GM21381 (cell line): ENCODE measurements at regions not wholly inside any gene's neighbourhood (a gene's known extent, or its start where the extent isn't known, plus 50 kb on each side); places are given as distances from the start of the nearest gene placed in this dataset.
"Not testable (repeated sequence)": the region's sequence is repeated elsewhere in the genome, so short reads cannot be mapped to it uniquely, and the experiment has no call there.

Source experiments
- ATAC-seq: cut with Tn5 transposase; IDR thresholded peaks from one replicate; pipeline ENCODE4 v1.9.1; 2021; ENCODE audit warnings: mild to moderate bottlenecking, moderate library complexity; ENCODE audit not compliant: unreplicated experiment

DNA sequence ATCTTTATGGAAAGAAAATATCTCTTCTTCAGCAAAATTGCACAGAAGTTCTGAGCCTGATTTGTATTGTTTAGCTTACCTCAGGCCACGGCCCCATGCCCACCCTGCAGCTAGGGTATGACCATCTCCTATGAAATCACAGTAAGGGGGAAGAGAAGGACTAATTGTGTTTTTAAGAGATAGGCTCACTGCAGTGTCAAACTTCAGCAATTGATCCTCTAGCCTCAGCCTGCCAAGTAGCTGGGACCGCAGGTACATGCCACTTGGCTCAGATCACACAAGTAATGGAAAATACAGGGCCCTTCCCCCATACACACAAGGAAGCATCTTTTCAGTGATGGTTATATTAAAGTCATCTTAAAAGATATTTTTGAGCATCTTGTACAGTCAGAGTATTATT lies 60.0 kb downstream of the DMAC1 start:
- no peak for ATAC-seq

DNA sequence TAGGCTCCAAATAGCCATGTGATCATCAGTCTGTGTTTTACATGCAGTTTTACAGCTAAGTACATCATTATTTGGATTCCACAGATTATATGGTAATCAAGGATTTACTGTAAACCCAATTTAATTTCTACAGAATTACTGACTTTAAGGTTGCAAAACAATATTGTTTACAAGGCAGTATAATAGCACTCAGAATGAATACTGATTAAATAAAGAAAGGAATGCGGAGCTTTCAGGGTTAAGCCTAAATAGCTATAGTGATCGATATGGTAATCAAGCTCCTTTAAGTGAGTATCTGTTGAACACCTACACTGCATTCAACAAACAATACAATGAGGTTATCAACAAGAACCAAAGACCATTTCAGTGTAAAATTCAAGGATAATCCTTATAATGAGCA lies 64.3 kb downstream of the DMAC1 start:
- ATAC-seq, result no peak

DNA sequence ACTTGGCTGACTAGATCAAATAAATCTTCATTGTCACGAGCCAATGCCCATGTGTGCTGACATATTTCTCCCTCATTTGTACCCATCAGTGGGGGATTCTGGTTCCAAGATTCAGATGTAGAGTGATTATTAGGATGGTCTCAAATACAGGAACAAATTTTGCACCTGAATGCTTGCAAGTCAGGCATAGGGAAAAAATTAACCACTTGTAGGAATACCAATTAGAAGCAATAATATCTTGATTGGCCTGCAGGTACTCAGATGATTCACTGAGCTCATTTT lies 69.5 kb downstream of the DMAC1 start:
- ATAC-seq, result no peak

DNA sequence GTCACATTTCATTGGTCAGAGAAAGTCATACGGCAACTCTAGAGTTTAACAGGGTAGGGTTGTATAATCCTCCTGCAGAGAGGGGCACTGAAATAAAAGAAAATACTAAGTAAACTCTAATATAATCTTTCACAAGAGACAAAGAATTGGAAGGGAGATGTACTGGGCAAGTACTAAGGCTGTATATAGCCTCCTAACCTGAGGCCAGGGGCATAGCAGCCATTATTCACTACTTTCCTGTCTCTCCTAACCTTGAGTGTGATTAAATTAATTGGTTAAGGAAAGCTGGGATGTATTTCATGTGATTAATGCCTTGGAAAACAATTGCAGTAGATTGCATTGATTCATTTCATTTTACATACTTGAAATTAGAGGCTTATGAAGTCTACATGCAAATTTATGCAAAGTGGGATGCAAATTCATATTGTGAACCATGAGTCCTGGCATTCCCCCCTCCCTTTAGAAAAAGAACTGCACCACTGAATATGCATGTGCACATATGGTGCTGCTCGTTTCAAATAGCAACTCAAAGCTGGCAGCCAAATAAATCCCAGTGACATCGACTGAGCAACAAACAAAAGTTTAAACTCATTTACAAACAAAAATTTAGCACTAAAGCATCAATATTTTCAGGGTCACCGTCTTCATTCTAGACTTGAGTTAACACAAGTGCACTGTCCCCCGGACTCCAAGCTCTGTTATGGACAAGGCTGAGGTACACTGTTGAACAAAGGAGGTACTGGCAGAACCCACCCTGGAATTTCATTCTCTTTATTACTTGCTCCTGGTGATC lies 70.0 kb downstream of the DMAC1 start:
- ATAC-seq, result no peak

DNA sequence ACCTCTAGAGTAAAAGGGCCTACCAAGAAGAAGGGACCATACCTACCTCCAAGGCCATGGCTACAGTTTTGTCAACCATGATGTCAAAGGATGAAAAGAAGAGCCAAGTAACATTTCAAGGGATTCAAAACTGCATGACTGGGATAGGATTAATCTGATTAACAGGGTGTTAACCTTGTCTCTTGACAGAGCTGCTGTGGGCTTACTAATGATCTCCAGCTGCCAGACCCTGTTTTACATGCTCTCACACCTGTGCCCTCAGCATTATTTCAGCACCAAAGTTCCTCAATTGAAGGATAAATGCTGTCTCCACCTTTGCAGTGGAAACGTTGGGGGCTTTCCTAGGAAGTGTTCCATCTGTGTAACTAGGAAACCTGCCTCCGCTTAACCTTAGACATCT lies 78.3 kb downstream of the DMAC1 start:
- no peak for ATAC-seq

DNA sequence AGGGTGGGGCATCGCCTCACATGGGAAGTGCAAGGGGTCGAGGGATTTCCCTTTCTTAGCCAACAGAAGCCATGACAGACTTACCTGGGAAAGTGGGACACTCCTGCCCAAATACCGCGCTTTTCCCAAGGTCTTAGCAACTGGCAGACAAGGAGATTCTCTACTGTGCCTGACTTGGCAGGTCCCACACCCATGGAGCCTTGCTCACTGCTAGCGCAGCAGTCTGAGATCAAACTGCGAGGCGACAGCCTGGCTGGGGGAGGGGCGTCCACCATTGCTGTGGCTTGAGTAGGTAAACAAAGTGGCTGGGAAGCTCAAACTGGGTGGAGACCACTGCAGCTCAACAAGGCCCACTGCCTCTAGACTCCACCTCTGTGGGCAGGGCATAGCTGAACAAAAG lies 86.5 kb downstream of the DMAC1 start:
- ATAC-seq, result not testable (repeated sequence)

DNA sequence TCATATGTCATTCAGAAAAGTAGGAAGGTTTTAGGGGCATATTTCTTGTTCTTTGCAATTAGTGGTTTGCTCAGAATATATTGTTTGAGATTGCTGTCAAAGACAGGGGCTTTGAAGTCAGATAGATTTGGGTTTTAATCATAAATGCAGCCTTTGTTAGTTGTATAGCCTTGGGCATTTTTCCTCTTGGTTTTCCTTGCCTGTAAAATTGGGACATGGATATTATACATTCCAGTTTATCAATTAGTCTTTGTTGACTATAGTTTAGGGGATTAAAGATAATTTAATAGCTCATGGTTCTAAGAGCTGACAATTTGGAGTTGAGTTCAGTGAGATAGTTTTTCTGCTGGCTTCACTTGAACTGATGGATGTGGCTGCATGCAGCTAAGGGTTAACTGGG lies 88.9 kb downstream of the DMAC1 start:
- ATAC-seq, result no peak

DNA sequence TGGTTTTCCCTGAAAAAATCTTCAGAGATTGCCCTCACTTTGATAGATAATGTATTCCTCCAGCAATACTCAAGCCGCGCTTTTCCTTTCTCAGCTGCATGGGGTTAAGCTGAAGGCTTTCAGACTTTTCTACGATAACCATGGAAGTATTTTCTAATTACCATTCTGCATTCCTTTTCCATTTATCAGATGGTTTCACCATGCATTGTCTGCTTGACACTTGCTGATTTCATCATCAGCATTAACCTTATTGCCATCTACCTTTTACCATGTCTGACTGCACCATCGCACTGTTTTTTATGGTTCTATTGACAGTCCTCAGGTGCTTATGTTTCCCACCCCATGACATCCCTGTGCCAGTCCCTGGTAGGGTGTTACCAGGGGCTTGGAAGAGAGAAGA lies 91.6 kb downstream of the DMAC1 start:
- no peak for ATAC-seq

DNA sequence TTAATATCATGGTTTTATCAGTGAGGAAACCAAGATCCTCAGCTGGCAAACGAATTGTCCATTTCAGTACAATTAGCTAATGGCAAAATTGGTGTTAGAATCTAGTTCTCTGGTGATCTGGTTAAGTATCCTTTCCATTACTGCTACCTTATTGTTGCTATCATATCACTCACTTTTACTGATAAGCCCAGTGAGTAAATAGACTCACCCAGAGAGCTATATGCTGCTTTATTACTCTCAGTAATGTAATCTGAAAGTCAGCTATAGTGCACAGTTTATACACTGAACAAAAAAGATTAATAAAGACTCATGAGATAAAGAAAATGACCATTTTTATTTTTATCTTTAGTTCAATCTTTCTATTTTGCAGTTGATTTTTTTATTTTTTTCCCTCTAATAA lies 95.0 kb downstream of the DMAC1 start:
- no peak for ATAC-seq

DNA sequence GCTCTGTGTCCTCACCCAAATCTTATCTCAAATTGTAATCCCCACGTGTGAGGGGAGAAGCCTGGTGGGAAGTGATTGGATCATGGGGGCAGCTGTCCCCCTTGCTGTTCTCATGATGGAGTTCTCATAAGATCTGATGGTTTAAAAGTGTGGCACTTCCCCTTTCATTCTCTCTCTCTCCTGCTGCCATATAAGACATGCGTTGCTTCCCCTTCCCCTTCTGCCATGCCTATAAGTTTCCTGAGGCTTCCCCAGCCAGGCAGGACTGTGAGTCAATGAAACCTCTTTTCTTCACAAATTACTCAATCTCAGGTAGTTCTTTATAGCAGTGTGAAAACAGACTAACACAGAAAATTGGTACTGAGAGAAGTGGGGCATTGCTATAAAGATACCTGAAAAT lies 107.7 kb downstream of the DMAC1 start:
- no peak for ATAC-seq

DNA sequence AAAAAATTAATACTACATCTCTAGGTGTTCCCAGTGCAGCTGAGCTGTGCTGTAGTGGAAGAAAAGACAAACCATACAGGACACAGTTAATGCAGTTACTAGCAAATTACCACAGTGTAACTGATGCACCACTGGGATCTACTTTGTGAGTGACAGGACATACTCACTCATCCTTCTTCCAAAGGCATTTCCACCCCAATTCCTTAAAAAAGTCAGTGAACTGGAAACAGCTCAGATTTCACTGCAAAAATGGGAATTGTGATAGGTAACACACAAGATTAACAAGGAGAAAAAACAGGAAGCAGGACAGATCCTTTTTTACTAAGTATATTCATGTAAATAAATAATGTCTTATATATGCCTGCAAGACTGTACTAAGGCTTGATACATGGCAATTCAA lies 109.6 kb downstream of the DMAC1 start:
- ATAC-seq, result no peak

DNA sequence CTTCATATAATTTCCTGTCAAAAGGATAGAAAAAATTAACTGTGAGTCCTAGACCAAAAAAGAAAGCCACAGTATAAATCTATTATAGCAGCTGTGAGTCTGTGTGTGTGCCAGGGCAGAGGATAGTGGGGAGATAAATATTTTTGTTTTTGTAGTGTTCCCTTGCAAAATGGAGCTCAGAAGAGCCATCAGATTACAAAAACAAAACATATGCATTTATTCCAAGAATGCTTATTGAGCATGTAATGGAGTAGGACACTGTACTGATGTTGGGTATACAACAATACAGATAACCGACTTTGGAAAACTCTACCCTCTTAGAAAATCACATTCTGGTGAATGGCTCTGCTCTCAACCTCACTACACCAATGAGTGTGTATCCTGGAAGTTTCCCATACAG lies 111.0 kb downstream of the DMAC1 start:
- ATAC-seq, result no peak

DNA sequence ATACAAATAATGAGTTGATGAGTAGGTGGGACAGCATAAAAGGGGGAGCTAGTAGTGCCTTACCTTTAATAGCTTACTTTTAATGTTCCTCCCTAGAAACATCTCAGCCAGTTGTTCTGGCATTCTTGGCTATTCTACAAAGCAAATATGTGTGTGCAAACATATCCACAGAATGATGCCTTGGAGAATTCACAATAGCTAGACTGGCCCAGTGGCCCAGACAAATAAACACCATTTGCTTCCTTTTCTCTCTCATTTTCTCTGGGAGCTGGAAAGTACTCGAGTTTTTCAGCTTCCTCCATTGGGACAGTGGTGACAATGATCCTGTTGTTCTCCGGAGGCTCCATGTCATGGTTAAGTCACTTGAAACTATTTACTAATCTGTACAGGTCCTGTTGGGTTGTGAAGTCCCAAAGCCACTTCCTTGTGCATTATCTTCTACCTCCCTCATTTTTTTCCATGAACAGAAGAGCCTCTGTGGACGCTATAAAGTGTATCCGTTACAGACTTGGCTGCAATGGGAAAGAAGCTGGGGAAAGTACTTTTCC lies 122.9 kb downstream of the DMAC1 start:
- no peak for ATAC-seq

DNA sequence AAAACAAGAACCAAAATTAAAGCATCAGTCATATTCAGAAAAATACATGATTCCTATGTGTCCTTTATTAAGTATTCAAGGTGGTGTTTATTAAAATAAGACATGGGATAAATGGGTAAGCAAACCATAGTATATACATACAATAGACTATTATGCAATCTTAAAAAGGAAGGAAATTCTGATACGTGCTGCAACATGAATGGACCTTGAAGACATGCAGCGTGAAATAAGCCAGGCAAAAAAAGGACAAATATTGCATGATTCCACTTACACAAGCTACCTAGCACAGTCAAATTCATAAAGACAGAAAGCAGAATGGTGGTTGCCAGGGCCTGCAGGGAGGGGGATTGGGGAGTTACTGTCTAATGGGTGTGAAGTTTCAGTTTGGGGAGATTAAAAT lies 127.7 kb downstream of the DMAC1 start:
- no peak for ATAC-seq

DNA sequence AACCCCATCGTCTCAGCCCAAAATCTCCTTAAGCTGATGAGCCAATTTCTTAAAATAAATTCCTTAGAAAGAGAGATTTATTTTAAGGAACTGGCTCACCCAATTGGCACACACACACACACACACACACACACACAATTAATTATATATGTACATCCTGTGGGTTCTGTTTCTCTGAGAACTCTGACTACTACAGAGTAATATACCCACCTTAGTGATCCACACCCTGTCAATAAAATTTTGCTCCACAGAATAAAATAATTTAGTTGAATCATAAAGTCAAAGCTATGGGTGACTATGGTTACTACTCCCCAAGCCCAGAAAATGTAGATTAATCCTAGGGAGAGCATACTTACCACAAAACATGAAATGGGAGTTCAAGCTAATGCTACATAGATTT lies 131.0 kb downstream of the DMAC1 start:
- no peak for ATAC-seq

DNA sequence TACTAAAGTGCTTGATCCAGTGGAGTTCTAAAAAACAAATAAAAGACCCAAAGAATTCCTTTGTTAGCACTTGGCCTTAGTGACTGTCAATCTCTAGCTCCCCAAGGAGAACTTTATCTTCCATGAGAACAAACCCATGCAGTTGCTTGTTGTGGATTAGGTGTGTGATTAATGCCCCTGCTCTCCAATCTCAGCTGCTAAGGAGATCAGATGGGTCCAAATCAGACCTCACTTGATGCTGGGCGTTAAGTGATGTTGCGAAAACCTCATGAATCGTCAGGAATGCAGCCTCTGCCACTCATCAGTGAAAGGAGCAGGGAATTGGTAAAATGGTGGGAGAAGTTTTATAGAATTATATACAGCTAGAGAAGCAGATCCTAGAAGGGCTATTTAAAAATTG lies 133.7 kb downstream of the DMAC1 start:
- no peak for ATAC-seq

DNA sequence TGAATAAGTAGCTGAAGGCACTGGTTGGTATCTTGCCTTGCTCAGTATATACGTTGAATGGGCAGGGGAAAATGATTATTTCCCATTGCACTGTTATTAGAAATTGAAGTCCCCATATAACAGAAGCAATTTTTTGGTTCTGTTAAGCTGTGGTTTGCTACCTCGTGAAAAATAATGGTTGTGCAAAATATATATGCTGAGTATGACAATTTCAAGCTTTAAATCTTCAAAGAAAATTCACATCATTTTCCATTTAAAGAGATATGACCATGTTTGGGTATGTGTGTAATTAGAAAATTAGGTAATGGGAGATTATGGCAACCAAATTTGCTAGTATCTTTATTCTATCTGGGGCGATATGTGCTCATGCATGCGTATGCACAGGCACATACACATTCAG lies 139.8 kb downstream of the DMAC1 start:
- ATAC-seq, result no peak

DNA sequence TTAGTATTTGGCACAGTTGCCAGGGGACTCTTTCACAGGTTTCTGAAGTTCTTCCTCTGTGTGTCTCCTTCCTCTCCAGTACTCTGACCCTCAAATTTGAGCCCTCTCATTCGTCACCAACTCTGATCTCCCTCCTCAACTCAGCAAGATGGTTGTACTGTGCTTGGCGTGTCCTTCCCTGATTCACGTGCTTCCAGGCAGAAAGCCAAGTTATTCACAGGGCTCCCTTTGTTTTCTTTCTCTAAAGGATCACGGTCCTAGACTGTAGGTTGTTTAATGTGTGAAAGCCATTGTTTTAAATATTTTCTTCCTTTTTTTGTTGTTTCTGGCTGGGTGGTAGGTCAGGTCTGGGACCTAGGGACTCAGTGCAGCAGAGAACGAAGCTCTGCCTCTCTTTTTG lies 142.9 kb downstream of the DMAC1 start:
- no peak for ATAC-seq

DNA sequence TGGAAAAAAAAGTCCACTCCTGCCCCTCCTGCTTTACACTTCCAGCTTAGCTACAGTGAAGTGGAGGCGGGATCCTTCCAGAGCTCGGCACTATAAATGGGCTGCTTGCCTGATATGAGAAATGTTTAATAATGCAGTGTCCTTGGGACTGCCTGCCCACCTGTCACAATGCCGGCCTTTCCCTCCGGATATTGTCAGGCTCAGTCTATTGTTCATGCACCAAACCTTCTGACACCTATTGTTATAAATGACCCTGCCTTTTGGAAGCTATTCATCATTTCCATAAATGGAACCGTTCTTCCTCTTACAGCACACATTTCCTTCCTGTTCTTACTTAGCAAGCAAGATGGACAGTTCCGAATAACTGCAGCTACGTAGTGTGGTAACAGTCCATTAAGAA lies 146.3 kb downstream of the DMAC1 start:
- ATAC-seq, result no peak

DNA sequence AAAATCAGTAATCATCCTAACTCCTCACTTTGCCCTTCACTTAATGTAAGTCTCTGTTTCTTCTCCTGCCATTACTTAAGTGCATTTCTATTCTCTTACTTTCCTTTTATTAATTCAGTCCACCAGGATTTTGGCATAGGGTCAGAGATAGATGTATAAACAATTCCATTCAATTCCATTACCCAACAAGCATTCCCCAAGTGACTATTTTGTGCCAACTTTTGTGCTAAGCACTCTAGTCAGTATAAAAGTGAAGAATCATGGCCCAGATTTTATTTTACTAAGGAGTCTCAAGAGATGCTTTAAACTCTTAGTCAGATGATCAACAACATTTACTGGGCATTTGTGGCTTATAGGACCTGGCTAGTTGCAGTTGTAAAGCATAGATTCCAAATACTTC lies 159.3 kb downstream of the DMAC1 start:
- no peak for ATAC-seq

DNA sequence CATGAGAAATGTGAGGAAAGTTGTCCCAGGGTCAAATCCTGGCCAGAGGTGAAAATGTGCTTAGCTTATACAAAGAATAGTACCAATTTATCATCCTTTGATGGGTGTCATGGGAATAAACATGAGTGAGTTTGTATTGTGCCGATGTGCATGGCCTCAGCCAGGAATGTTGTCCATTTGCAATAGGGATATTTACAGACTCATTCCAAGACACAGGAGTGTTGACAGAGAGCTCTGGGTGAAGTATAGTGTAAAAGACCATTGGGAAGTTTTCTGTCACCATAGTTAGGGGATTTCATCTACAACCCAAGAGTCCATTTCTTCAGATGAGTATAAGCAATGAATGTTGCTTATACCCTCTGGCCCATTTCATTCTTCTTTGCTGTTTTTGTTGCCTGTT lies 160.1 kb downstream of the DMAC1 start:
- no peak for ATAC-seq

DNA sequence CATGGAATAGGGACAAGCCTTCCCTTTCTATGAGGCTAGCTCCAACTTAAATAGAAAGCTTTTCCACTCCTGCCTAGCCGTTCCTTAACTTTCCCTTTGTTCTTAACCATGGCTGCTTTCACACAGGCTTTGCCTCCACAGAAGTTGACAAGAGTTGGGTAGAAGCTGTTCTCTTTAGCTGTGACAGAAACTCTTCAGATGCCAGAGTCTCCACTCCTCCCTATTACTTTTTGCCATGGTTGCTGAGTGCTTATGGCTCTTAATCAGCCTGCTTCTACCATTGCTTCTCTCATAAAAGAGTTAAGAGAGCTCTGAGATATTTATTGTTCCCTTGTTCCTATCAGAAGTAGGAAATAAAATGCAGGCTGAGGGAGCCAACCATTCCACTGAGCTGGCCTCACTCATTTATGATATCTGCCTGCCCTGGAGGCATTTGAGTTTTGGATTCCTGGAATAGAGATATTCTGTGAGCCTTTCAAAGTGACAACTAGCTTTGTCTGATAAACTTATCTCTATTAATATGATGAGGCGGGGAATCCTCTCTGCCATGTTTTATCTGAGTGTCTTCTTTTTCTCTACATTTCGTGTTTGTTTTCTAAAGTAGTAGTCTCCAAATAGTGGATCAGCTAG lies 162.6 kb downstream of the DMAC1 start:
- ATAC-seq, result no peak

DNA sequence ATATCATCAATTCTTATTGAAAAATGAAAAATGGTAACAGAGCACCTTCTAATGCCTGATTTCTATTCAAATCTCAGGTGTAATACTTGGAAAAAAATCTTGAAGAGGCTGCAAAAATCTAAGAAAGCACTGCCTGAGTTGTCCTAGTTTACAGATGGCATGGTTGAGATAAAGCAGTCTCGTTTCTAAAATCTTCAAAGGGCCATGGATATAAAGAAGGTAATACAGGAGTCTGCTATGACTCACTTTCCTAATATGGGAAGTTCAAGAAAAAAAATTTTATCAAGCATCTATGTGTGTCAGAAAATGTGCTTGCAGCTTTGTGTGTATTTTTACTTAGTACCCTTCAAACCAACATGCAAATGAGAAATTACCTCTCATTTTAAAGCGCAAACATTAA lies 163.3 kb downstream of the DMAC1 start:
- no peak for ATAC-seq
